HFF-Myc (cell line): ENCODE measurements at regions not wholly inside any gene's neighbourhood (a gene's known extent, or its start where the extent isn't known, plus 50 kb on each side); places are given as distances from the start of the nearest gene placed in this dataset.

Experiments used
- DNase-seq: peaks from one replicate; pipeline ENCODE4 v3.0.0-alpha.2; 2011; ENCODE audit warnings: low read depth; ENCODE audit errors: extremely low read depth
- H3K4me3 ChIP-seq: replicated peaks from 2 replicates; pipeline ENCODE4 v1.5.1; 2011; ENCODE audit warnings: low read depth, mild to moderate bottlenecking, control low read depth, low read length
- CTCF ChIP-seq: IDR thresholded peaks from 2 replicates; pipeline ENCODE4 v1.5.1; 2012; ENCODE audit warnings: mild to moderate bottlenecking, low read depth, low read length, control low read depth; ENCODE audit errors: missing control alignments

- TF ChIP-seq CTCF, result no peak
- DNase-seq, result no peak
- H3K4me3 ChIP-seq, result no peak overlapping the region
These were observed 437.5 kb downstream of the INSC start for GRCh38 chr11:15551901-15552851.

DNA sequence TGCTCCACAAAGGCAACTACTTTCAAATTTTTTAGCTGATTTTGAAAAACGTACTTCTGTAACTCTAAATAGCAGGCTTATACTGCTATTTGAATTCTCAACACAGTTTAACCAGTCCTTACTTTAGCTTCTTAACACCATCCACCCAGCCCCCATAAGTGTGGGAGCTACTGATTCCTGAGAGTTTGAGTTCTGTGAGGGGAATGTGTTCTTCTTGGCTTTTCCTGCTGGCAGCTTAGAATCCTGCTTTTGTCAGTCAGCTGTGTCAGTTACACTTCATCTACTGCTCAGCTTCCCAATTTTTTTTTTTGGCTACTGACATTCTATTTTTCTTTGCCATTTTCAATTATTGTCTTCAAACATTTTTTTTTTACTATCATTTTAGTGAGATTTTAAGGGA lies 440.4 kb downstream of the INSC start:
- no peak for TF ChIP-seq CTCF
- no peak for DNase-seq

GRCh38 chr11:15557457-15558230 lies 442.9 kb downstream of the INSC start:
- no peak overlapping the region for H3K4me3 ChIP-seq
- TF ChIP-seq CTCF, result no peak
- no peak for DNase-seq

More for the DNA sequence above, 440.4 kb downstream of the INSC start:
- H3K4me3 ChIP-seq, result no peak overlapping the region

GRCh38 chr11:15558513-15559181 lies 443.9 kb downstream of the INSC start:
- TF ChIP-seq CTCF, result no peak
- no peak for DNase-seq
- H3K4me3 ChIP-seq, result no peak overlapping the region

DNA sequence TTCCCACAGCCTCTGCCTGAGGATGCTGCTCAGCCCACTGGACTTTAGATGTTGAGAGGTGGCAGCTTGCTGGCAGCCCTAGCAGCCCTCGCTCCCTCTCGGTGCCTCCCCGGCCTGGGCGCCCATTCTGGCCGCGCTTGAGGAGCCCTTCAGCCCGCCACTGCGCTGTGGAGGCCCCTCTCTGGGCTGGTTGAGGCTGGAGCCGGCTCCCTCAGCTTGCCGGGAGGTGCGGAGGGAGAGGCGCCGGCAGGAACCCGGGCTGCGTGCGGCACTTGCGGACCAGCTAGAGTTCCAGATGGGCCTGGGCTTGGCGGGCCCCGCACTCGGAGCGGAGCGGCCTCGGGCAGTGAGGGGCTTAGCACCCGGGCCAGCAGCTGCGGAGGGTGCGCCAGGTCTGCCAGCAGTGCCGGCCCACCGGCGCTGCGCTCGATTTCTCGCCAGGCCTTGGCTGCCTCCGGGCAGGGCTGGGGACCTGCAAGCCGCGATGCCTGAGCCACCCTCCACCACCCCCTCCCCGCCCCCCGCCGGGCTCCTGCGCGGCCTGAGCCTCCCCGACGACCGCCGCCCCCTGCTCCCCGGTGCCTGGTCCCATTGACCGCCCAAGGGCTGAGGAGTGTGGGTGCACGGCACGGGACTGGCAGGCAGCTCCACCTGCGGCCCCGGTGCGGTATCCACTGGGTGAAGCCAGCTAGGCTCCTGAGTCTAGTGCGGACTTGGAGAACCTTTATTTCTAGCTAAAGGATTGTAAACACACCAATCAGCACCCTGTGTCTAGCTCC lies 446.2 kb downstream of the INSC start:
- TF ChIP-seq CTCF, result no peak
- H3K4me3 ChIP-seq, result no peak overlapping the region
- DNase-seq, result no peak

GRCh38 chr11:15562230-15562629 lies 447.5 kb downstream of the INSC start:
- TF ChIP-seq CTCF, result no peak
- no peak overlapping the region for H3K4me3 ChIP-seq
- no peak for DNase-seq
